ENCODE measurements at regions not wholly inside any gene's neighbourhood (a gene's known extent, or its start where the extent isn't known, plus 50 kb on each side); places are given as distances from the start of the nearest gene placed in this dataset.

GRCh38 chr10:120998782-120999285 is 147.7 kb downstream of the WDR11 start:
- no peak for ATAC-seq
- no peaks in the 10 kb centered on the region for H3K4me1 ChIP-seq
- H3K36me3 ChIP-seq (replicated peaks in 1 of 2; ENCODE audit: insufficient read depth in 1 of 2, low read depth in 2 of 2): no peaks in the 10 kb centered on the region
- WGBS, 2 donors: 68 to 84% methylated on average over 6 of the region's 6 CpGs
- no peaks in the 10 kb centered on the region for H3K27me3 ChIP-seq
- no peak overlapping the region for H3K27ac ChIP-seq
- DNase-seq: no peak
- intact Hi-C loops (cut with DNase I): no loop called here
- TF ChIP-seq CTCF (IDR thresholded peaks at IDR 0.05): no peak
- TF ChIP-seq POLR2A (IDR thresholded peaks at IDR 0.05): no peak
- no peaks in the 10 kb centered on the region for H3K9me3 ChIP-seq
- H3K4me3 ChIP-seq: no peak overlapping the region

- no peaks in the 10 kb centered on the region for H3K9me3 ChIP-seq
- no peaks in the 10 kb centered on the region for H3K36me3 ChIP-seq (replicated peaks in 1 of 2; ENCODE audit: insufficient read depth in 1 of 2, low read depth in 2 of 2)
- WGBS, 2 donors: 69 to 77% methylated on average over 6 of the region's 6 CpGs
- no peak overlapping the region for H3K27ac ChIP-seq
- TF ChIP-seq POLR2A (IDR thresholded peaks at IDR 0.05): no peak
- peak in 1 of 7 experiments; percentile 2 for TF ChIP-seq CTCF (IDR thresholded peaks at IDR 0.05)
- H3K4me1 ChIP-seq: no peaks in the 10 kb centered on the region
- no peaks in the 10 kb centered on the region for H3K27me3 ChIP-seq
- H3K4me3 ChIP-seq: no peak overlapping the region
- intact Hi-C loops (cut with DNase I): no loop called here
- no peak for DNase-seq
- ATAC-seq: no peak
Measured at GRCh38 chr10:120999868-121000267, 148.7 kb downstream of the WDR11 start.

DNA sequence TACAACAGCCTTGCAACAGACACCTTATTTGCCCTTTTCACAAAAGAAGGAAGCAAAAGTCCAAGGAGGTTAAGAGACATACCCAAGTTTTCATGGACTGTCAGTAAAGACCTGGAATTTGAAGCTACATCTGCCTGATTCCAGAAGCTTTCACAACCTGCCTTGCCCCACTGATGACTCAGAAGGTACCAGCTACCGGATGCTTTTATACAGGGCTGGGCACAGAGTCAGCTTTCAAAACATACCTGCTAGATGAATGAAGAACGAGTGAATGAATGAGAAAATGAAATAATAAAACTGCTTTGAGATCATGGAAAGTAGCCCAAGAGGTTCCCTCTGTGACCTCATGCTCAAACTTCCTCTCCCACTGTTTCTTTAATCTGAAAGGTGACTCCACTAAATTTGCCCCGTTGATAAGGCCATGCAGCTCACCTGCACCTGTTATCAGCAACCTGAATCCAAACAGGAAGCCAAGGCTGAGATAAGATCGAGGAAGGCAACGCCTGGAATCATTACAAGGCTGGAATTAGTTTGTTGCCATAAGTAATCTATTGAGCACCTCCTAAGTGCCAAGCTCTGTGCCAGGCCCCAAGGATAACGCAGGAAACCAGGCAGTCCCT is 151.5 kb downstream of the WDR11 start:
- Histone ChIP-seq H3K27ac (peak overlapping the region in 2 of 4 donors; percentile 33 to 57), H3K4me3 (no peak overlapping the region), H3K9me3 (peaks cover 0 to 7% (median 0%) of the 10 kb centered on the region in 3 donors)

GRCh38 chr10:121005948-121006587 is 154.9 kb downstream of the WDR11 start:
- H3K27me3 ChIP-seq: no peaks in the 10 kb centered on the region
- H3K4me3 ChIP-seq: no peak overlapping the region
- H3K9me3 ChIP-seq: peaks cover 0 to 7% (median 0%) of the 10 kb centered on the region in 3 donors
- no peak for TF ChIP-seq POLR2A (IDR thresholded peaks at IDR 0.05)
- no peak for TF ChIP-seq CTCF (IDR thresholded peaks at IDR 0.05)
- WGBS, 2 donors: 69 to 70% methylated on average over 5 of the region's 5 CpGs
- H3K4me1 ChIP-seq: no peaks in the 10 kb centered on the region
- ATAC-seq (no peak), DNase-seq (no peak)
- H3K36me3 ChIP-seq (replicated peaks in 1 of 2; ENCODE audit: insufficient read depth in 1 of 2, low read depth in 2 of 2): no peaks in the 10 kb centered on the region
- no peak overlapping the region for H3K27ac ChIP-seq
- intact Hi-C loops (cut with DNase I): no loop called here

More for the DNA sequence above, 151.5 kb downstream of the WDR11 start:
- Histone ChIP-seq H3K36me3 (replicated peaks in 1 of 2; ENCODE audit: insufficient read depth in 1 of 2, low read depth in 2 of 2) (no peaks in the 10 kb centered on the region), H3K27me3 (no peaks in the 10 kb centered on the region), H3K4me1 (no peaks in the 10 kb centered on the region)
- ATAC-seq (peak; percentile 88), DNase-seq (peak in 2 of 4 donors; percentile 18 to 30)
- 23 to 25% methylated on average over 6 of the region's 6 CpGs for WGBS, 2 donors
- TF ChIP-seq CTCF (IDR thresholded peaks at IDR 0.05): no peak
- TF ChIP-seq POLR2A (IDR thresholded peaks at IDR 0.05): no peak
- intact Hi-C loops (cut with DNase I): no loop called here
